Natural killer cell (primary cell): ENCODE measurements at regions not wholly inside any gene's neighbourhood (a gene's known extent, or its start where the extent isn't known, plus 50 kb on each side); places are given as distances from the start of the nearest gene placed in this dataset.
"Not testable (repeated sequence)": the region's sequence is repeated elsewhere in the genome, so short reads cannot be mapped to it uniquely, and the experiment has no call there.

Experiments used
- ATAC-seq, 3 donors: fragments of 150-1000 bp in 2 of 3; fragments of 200-7000 bp in 1 of 3; cut with Tn5 transposase; 1 replicate in 1 of 3; 2 replicates in 2 of 3; pipeline ENCODE4 v1.10.0; 2021; ENCODE audit warnings: mild to moderate bottlenecking in 2 of 3, moderate library complexity in 2 of 3
- DNase-seq, 2 donors: peaks; one replicate each; pipeline versions ENCODE4 v3.0.0 to v3.0.0-alpha.2; 2013 to 2021; ENCODE audit warnings: mixed read lengths in 1 of 2
- H3K27ac ChIP-seq: one replicate; pipeline ENCODE4 v1.5.1; 2013; ENCODE audit warnings: mild to moderate bottlenecking, low read length
- H3K27me3 ChIP-seq: one replicate; pipeline ENCODE4 v1.6.1; 2013; ENCODE audit warnings: low read length; ENCODE audit not compliant: control insufficient read depth, insufficient read depth
- H3K36me3 ChIP-seq: one replicate; pipeline ENCODE4 v1.6.1; 2013; ENCODE audit warnings: low read length; ENCODE audit not compliant: control insufficient read depth, insufficient read depth
- H3K4me1 ChIP-seq: one replicate; pipeline ENCODE4 v1.6.1; 2013; ENCODE audit warnings: low read length; ENCODE audit not compliant: control insufficient read depth, insufficient read depth
- H3K4me3 ChIP-seq: one replicate; pipeline ENCODE4 v1.5.1; 2013; ENCODE audit warnings: low read length
- H3K9me3 ChIP-seq: one replicate; pipeline ENCODE4 v1.6.1; 2013; ENCODE audit warnings: low read length; ENCODE audit not compliant: control insufficient read depth, insufficient read depth
- H3K27ac Mint-ChIP-seq, 2 donors: one replicate each; pipeline ENCODE4 v1.8.0; 2022; ENCODE audit warnings: mild to moderate bottlenecking in 2 of 2, mixed read lengths in 2 of 2, moderate library complexity in 1 of 2
- H3K27me3 Mint-ChIP-seq, 2 donors: one replicate each; pipeline ENCODE4 v1.8.0; 2022; ENCODE audit warnings: low read depth in 2 of 2, mixed read lengths in 2 of 2
- H3K36me3 Mint-ChIP-seq: one replicate; pipeline ENCODE4 v1.8.0; 2022; ENCODE audit warnings: mixed read lengths
- H3K4me1 Mint-ChIP-seq, 2 donors: one replicate each; pipeline ENCODE4 v1.8.0; 2022; ENCODE audit warnings: mixed read lengths in 2 of 2
- H3K4me3 Mint-ChIP-seq: one replicate; pipeline ENCODE4 v1.8.0; 2022; ENCODE audit warnings: mild to moderate bottlenecking, moderate library complexity, mixed read lengths
- H3K9me3 Mint-ChIP-seq, 2 donors: one replicate each; pipeline ENCODE4 v1.8.0; 2022; ENCODE audit warnings: mixed read lengths in 2 of 2
- WGBS: methylation state at CpG from one replicate; pipeline ENCODE4 v1.1.7; 2013; ENCODE audit warnings: missing lambda C conversion rate; ENCODE audit not compliant: insufficient coverage; 5-methylcytosine and 5-hydroxymethylcytosine counted together
- intact Hi-C: fragments of 100-400 bp; cut with micrococcal nuclease; formaldehyde crosslinking; loops from one replicate; pipeline ENCODE4 v1.14.2; 2022
- TF ChIP-seq, protein P1 (sequence below): fragments of 200-600 bp; IDR thresholded peaks from one replicate; pipeline ENCODE4 v1.8.0; 2022; ENCODE audit warnings: antibody characterized with exemption

DNA sequence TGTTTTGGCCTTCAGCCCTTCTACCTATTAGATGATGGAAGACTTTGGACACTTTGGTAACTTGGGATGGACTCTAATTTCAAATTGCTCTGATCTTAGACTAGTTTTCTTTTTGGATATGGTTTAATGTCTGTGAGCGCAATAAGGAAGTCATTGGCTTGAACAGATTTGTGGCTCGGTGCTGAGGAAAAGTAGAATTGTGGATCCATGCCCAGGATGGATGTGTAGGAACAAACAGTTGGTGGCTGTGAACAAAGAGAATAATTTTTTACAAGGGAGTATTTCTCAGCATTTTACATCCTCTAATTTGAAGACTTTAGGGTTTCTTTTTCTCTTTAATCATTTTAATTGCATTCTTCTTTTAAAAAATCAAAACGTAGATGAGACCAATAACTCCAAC is 327.1 kb downstream of the GLUD2 start:
- Mint-ChIP-seq H3K27ac (no peak overlapping the region), H3K4me1 (no peaks in the 10 kb centered on the region), H3K4me3 (no peak overlapping the region), H3K27me3 (no peaks in the 10 kb centered on the region), H3K9me3 (no peaks in the 10 kb centered on the region), H3K36me3 (no peaks in the 10 kb centered on the region)
- intact Hi-C loops: no loop called here
- Histone ChIP-seq H3K4me3 (no peak overlapping the region), H3K4me1 (no peaks in the 10 kb centered on the region), H3K27me3 (no peaks in the 10 kb centered on the region), H3K9me3 (no peaks in the 10 kb centered on the region), H3K36me3 (no peaks in the 10 kb centered on the region), H3K27ac (no peak overlapping the region)
- TF ChIP-seq, protein P1, sequence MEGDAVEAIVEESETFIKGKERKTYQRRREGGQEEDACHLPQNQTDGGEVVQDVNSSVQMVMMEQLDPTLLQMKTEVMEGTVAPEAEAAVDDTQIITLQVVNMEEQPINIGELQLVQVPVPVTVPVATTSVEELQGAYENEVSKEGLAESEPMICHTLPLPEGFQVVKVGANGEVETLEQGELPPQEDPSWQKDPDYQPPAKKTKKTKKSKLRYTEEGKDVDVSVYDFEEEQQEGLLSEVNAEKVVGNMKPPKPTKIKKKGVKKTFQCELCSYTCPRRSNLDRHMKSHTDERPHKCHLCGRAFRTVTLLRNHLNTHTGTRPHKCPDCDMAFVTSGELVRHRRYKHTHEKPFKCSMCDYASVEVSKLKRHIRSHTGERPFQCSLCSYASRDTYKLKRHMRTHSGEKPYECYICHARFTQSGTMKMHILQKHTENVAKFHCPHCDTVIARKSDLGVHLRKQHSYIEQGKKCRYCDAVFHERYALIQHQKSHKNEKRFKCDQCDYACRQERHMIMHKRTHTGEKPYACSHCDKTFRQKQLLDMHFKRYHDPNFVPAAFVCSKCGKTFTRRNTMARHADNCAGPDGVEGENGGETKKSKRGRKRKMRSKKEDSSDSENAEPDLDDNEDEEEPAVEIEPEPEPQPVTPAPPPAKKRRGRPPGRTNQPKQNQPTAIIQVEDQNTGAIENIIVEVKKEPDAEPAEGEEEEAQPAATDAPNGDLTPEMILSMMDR: no peak
- WGBS: 81% methylated on average over 2 of the region's 3 CpGs
- ATAC-seq (no peak), DNase-seq (no peak)

DNA sequence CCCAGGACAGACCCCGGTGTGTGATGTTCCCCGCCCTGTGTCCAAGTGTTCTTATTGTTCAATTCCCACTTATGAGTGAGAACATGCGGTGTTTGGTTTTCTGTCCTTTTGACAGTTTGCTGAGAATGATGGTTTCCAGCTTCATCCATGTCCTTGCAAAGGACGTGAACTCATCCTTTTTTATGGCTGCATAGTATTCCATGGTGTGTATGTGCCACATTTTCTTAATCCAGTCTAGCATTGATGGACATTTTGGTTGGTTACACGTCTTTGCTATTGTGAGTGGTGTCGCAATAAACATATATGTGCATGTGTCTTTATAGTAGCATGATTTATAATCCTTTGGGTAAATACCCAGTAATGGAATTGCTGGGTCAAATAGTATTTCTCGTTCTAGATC is 334.5 kb downstream of the GLUD2 start:
- 94% methylated on average over 2 of the region's 7 CpGs for WGBS
- H3K27ac Mint-ChIP-seq, H3K4me1 ChIP-seq, DNase-seq, H3K27me3 Mint-ChIP-seq, H3K4me1 Mint-ChIP-seq, H3K9me3 ChIP-seq, H3K27ac ChIP-seq, H3K36me3 Mint-ChIP-seq, ATAC-seq, H3K4me3 ChIP-seq, H3K9me3 Mint-ChIP-seq, intact Hi-C loops, H3K27me3 ChIP-seq, H3K4me3 Mint-ChIP-seq, H3K36me3 ChIP-seq: not testable (repeated sequence)

DNA sequence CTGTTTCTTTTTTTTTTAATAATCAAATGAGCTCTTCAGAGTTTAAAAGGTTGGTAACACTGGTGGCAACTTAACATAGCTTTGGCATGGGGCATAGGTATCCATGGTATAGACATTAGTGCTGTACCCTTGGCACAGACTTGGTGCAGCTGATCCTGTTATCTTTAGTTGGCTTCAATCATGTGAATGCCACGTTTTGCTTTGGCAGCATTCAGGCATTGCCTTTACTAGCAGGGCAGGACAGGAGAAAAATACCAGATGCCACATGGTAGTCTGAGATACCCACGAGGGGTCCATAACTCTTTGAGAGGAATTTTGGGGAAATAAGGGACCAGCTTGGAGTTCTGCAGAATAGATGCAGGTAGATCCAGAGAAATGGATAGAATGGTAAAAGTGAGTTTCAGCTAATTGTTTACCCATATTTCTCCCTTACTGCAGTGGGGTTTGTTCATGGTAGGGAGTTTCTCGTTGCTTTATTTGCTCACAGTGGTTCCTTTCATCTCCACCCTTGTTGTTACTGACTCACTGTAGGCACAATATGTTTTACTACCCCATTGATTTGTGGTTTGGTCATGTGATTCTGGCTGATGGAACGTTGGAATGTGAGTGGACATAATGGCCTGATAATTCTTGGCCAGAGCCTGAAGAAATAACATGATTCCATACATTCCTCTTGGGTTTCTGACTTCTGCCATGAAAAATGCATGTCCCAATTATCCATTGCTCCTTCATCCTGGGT is 342.7 kb downstream of the GLUD2 start:
- Mint-ChIP-seq H3K36me3 (no peaks in the 10 kb centered on the region), H3K4me3 (no peak overlapping the region), H3K27ac (no peak overlapping the region), H3K9me3 (peaks cover 0 to 2% of the 10 kb centered on the region in 2 donors), H3K4me1 (no peaks in the 10 kb centered on the region), H3K27me3 (peaks cover 0 to 7% of the 10 kb centered on the region in 2 donors)
- Histone ChIP-seq H3K9me3 (no peaks in the 10 kb centered on the region), H3K36me3 (no peaks in the 10 kb centered on the region), H3K27ac (no peak overlapping the region), H3K4me1 (no peaks in the 10 kb centered on the region), H3K27me3 (no peaks in the 10 kb centered on the region), H3K4me3 (no peak overlapping the region)
- 73% methylated on average over 2 of the region's 4 CpGs for WGBS
- TF ChIP-seq, protein P1: no peak
- DNase-seq (no peak), ATAC-seq (no peak)
- intact Hi-C loops: no loop called here

DNA sequence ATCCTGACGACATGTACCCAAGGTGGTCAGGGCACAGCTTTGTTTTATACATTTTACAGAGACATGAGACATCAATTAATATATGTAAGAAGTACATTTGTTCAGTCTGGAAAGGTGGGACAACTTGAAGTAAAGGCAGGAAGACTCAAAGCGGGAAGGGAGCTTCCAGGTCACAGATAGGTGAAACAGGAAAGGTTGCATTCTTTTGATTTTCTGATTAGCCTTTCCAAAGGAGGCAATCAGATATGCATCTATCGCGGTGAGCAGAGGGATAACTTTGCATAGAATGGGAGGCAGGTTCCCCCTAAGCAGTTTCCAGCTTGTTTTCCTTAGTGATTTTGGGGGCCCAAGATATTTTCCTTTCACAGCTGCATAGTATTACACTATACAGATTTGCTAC is 358.4 kb downstream of the GLUD2 start:
- H3K27me3 Mint-ChIP-seq: no peaks in the 10 kb centered on the region
- no peaks in the 10 kb centered on the region for H3K4me1 Mint-ChIP-seq
- Histone ChIP-seq H3K27ac (no peak overlapping the region), H3K4me1 (no peaks in the 10 kb centered on the region), H3K4me3 (no peak overlapping the region), H3K36me3 (no peaks in the 10 kb centered on the region), H3K27me3 (no peaks in the 10 kb centered on the region), H3K9me3 (no peaks in the 10 kb centered on the region)
- no peaks in the 10 kb centered on the region for H3K36me3 Mint-ChIP-seq
- WGBS: 49% methylated on average over 3 of the region's 4 CpGs
- TF ChIP-seq, protein P1: no peak
- no peak overlapping the region for H3K4me3 Mint-ChIP-seq
- H3K9me3 Mint-ChIP-seq: peaks cover 0 to 4% of the 10 kb centered on the region in 2 donors
- intact Hi-C loops: no loop called here
- DNase-seq (no peak), ATAC-seq (no peak)
- no peak overlapping the region for H3K27ac Mint-ChIP-seq
